Aorta (tissue), 5 donors: ENCODE measurements at regions not wholly inside any gene's neighbourhood (a gene's known extent, or its start where the extent isn't known, plus 50 kb on each side); places are given as distances from the start of the nearest gene placed in this dataset.

Experiments used
- ATAC-seq: fragments of 200-7000 bp; cut with Tn5 transposase; one replicate; pipeline ENCODE4 v1.9.1; 2022; ENCODE audit warnings: moderate library complexity; ENCODE audit not compliant: low FRiP score
- DNase-seq, 2 donors: peaks; one replicate each; pipeline ENCODE4 v3.0.0-alpha.2; 2020
- H3K27ac ChIP-seq, 2 donors: one replicate each; pipeline ENCODE4 v1.5.1; 2013; ENCODE audit warnings: low read length in 2 of 2, mild to moderate bottlenecking in 2 of 2, moderate library complexity in 2 of 2, control low read depth in 1 of 2, inconsistent platforms in 1 of 2, low read depth in 1 of 2
- H3K27me3 ChIP-seq, 2 donors: one replicate each; pipeline ENCODE4 v1.6.1; 2013; ENCODE audit warnings: control low read depth in 1 of 2, low read length in 1 of 2, mild to moderate bottlenecking in 1 of 2, moderate library complexity in 1 of 2; ENCODE audit not compliant: insufficient read depth in 2 of 2, control insufficient read depth in 1 of 2
- H3K36me3 ChIP-seq, 2 donors: one replicate each; pipeline ENCODE4 v1.6.1; 2013; ENCODE audit warnings: control low read depth in 1 of 2, low read length in 1 of 2, mild to moderate bottlenecking in 1 of 2; ENCODE audit not compliant: insufficient read depth in 2 of 2, control insufficient read depth in 1 of 2
- H3K4me1 ChIP-seq, 2 donors: one replicate each; pipeline ENCODE4 v1.6.1; 2013; ENCODE audit warnings: low read length in 2 of 2, control low read depth in 1 of 2, mild to moderate bottlenecking in 1 of 2, moderate library complexity in 1 of 2; ENCODE audit not compliant: insufficient read depth in 2 of 2, control insufficient read depth in 1 of 2
- H3K4me3 ChIP-seq, 2 donors: one replicate each; pipeline ENCODE4 v1.5.1; 2013; ENCODE audit warnings: low read length in 2 of 2, control low read depth in 1 of 2, mild to moderate bottlenecking in 1 of 2
- H3K9me3 ChIP-seq: one replicate; pipeline ENCODE4 v1.6.1; 2013; ENCODE audit warnings: mild to moderate bottlenecking, low read length; ENCODE audit not compliant: control insufficient read depth
- WGBS, 2 donors: extraction: QIAGEN DNeasy Blood & Tissue Kit; methylation state at CpG; one replicate each; pipeline ENCODE4 v1.1.7; 2013; 5-methylcytosine and 5-hydroxymethylcytosine counted together
- intact Hi-C, 2 donors: fragments of 100-400 bp; cut with DNase I; formaldehyde crosslinking; loops; one replicate each; pipeline versions ENCODE4 v1.14.2 to v1.15.0; 2022
- donor health status: healthy with polysubstance abuse.
- donor health status: Bipolar disorder and iron deficiency.
- donor health status: DM: no; HTN: no; CAD: no.
- donor health status: DM: no; HTN: no; CAD: no.
- donor health status: DM: yes; HTN: yes; CAD: no.

GRCh38 chr6:156174031-156174890 lies 602.9 kb upstream of the ARID1B start:
- Histone ChIP-seq H3K36me3 (no peaks in the 10 kb centered on the region), H3K27me3 (no peaks in the 10 kb centered on the region), H3K4me1 (no peaks in the 10 kb centered on the region), H3K27ac (no peak overlapping the region), H3K4me3 (no peak overlapping the region), H3K9me3 (no peaks in the 10 kb centered on the region)
- WGBS, 2 donors: 86 to 87% methylated on average over 11 of the region's 11 CpGs
- ATAC-seq: no peak
- intact Hi-C loops: no loop called here
- no peak for DNase-seq

GRCh38 chr6:156169371-156169770 lies 607.8 kb upstream of the ARID1B start:
- no peak overlapping the region for H3K27ac ChIP-seq
- no peaks in the 10 kb centered on the region for H3K9me3 ChIP-seq
- DNase-seq (no peak), ATAC-seq (no peak)
- H3K4me3 ChIP-seq: no peak overlapping the region
- intact Hi-C loops: no loop called here
- H3K4me1 ChIP-seq: no peaks in the 10 kb centered on the region
- no peaks in the 10 kb centered on the region for H3K36me3 ChIP-seq
- H3K27me3 ChIP-seq: no peaks in the 10 kb centered on the region
- WGBS, 2 donors: 51 to 63% methylated on average over 1 of the region's 1 CpG

- H3K4me1 ChIP-seq: no peaks in the 10 kb centered on the region
- no peaks in the 10 kb centered on the region for H3K36me3 ChIP-seq
- no peak overlapping the region for H3K27ac ChIP-seq
- no peak for DNase-seq
- no peaks in the 10 kb centered on the region for H3K27me3 ChIP-seq
- peak overlapping the region; percentile 42 to 60 for H3K4me3 ChIP-seq
- ATAC-seq: peak; percentile 75
- 1 to 4% methylated on average over 7 of the region's 7 CpGs for WGBS, 2 donors
- intact Hi-C loops: no loop called here
- no peaks in the 10 kb centered on the region for H3K9me3 ChIP-seq
Observed at GRCh38 chr6:156167625-156168071, 609.5 kb upstream of the ARID1B start.

GRCh38 chr6:156167016-156167624 lies 610.1 kb upstream of the ARID1B start:
- Histone ChIP-seq H3K27me3 (no peaks in the 10 kb centered on the region), H3K4me1 (no peaks in the 10 kb centered on the region), H3K27ac (no peak overlapping the region), H3K36me3 (no peaks in the 10 kb centered on the region), H3K4me3 (peak overlapping the region; percentile 42 to 60), H3K9me3 (no peaks in the 10 kb centered on the region)
- WGBS, 2 donors: 5 to 12% methylated on average over 7 of the region's 7 CpGs
- intact Hi-C loops: no loop called here
- ATAC-seq (peak; percentile 84), DNase-seq (no peak)

- H3K4me1 ChIP-seq: no peaks in the 10 kb centered on the region
- intact Hi-C loops: no loop called here
- no peaks in the 10 kb centered on the region for H3K9me3 ChIP-seq
- H3K27me3 ChIP-seq: no peaks in the 10 kb centered on the region
- H3K4me3 ChIP-seq: no peak overlapping the region
- WGBS, 2 donors: 92 to 94% methylated on average over 4 of the region's 4 CpGs
- H3K36me3 ChIP-seq: no peaks in the 10 kb centered on the region
- DNase-seq (no peak), ATAC-seq (no peak)
- H3K27ac ChIP-seq: no peak overlapping the region
Observed at GRCh38 chr6:156166093-156166492, 611.1 kb upstream of the ARID1B start.

- H3K36me3 ChIP-seq: no peaks in the 10 kb centered on the region
- no peaks in the 10 kb centered on the region for H3K4me1 ChIP-seq
- DNase-seq (no peak), ATAC-seq (no peak)
- H3K27me3 ChIP-seq: no peaks in the 10 kb centered on the region
- 82 to 86% methylated on average over 4 of the region's 4 CpGs for WGBS, 2 donors
- no peak overlapping the region for H3K4me3 ChIP-seq
- H3K27ac ChIP-seq: no peak overlapping the region
- no peaks in the 10 kb centered on the region for H3K9me3 ChIP-seq
- intact Hi-C loops: no loop called here
Observed at GRCh38 chr6:156164701-156165452, 612.3 kb upstream of the ARID1B start.

GRCh38 chr6:156163311-156163710 lies 613.9 kb upstream of the ARID1B start:
- no peak for ATAC-seq
- 93 to 98% methylated on average over 2 of the region's 2 CpGs for WGBS, 2 donors
- DNase-seq: no peak
- H3K27ac ChIP-seq: no peak overlapping the region
- H3K4me1 ChIP-seq: no peaks in the 10 kb centered on the region
- no peaks in the 10 kb centered on the region for H3K27me3 ChIP-seq
- no peaks in the 10 kb centered on the region for H3K36me3 ChIP-seq
- intact Hi-C loops: no loop called here
- H3K9me3 ChIP-seq: no peaks in the 10 kb centered on the region
- H3K4me3 ChIP-seq: no peak overlapping the region

- Histone ChIP-seq H3K27ac (no peak overlapping the region), H3K27me3 (no peaks in the 10 kb centered on the region), H3K4me3 (no peak overlapping the region), H3K9me3 (no peaks in the 10 kb centered on the region), H3K36me3 (no peaks in the 10 kb centered on the region), H3K4me1 (no peaks in the 10 kb centered on the region)
- no peak for DNase-seq
- intact Hi-C loops: no loop called here
- 87 to 88% methylated on average over 3 of the region's 3 CpGs for WGBS, 2 donors
- no peak for ATAC-seq
Observed at GRCh38 chr6:156161471-156161870, 615.7 kb upstream of the ARID1B start.
